ENCODE measurements at regions not wholly inside any gene's neighbourhood (a gene's known extent, or its start where the extent isn't known, plus 50 kb on each side); places are given as distances from the start of the nearest gene placed in this dataset.

GRCh38 chr3:16051691-16052090 lies 122.8 kb upstream of the GALNT15 start:
- H3K36me3 ChIP-seq (ENCODE audit: insufficient read depth): no peaks in the 10 kb centered on the region
- H2AFZ ChIP-seq (ENCODE audit: low read depth): no peak overlapping the region
- peaks cover 3% of the 10 kb centered on the region for H3K4me1 ChIP-seq (ENCODE audit: low read depth, poor library complexity, severe bottlenecking)
- H3K4me2 ChIP-seq: no peak overlapping the region
- no peaks in the 10 kb centered on the region for H4K20me1 ChIP-seq (ENCODE audit: insufficient read depth)
- H3K27me3 ChIP-seq (ENCODE audit: insufficient read depth, low read depth): no peaks in the 10 kb centered on the region
- H3K4me3 ChIP-seq (IDR thresholded peaks at IDR 0.05; ENCODE audit: insufficient read depth, low read depth, low read length): no peak overlapping the region
- no peak overlapping the region for H3K9ac ChIP-seq
- TF ChIP-seq CTCF (conservative IDR thresholded peaks at IDR 0.05; ENCODE audit: low read depth, low read length): no peak
- no peaks in the 10 kb centered on the region for H3K79me2 ChIP-seq (ENCODE audit: insufficient read depth, low read depth)
- no peak overlapping the region for H3K27ac ChIP-seq

GRCh38 chr3:16052964-16053363 lies 121.5 kb upstream of the GALNT15 start:
- Histone ChIP-seq H3K9ac (no peak overlapping the region), H2AFZ (ENCODE audit: low read depth) (no peak overlapping the region), H3K4me2 (no peak overlapping the region), H3K27me3 (ENCODE audit: insufficient read depth, low read depth) (no peaks in the 10 kb centered on the region), H4K20me1 (ENCODE audit: insufficient read depth) (no peaks in the 10 kb centered on the region), H3K36me3 (ENCODE audit: insufficient read depth) (no peaks in the 10 kb centered on the region), H3K27ac (no peak overlapping the region), H3K79me2 (ENCODE audit: insufficient read depth, low read depth) (no peaks in the 10 kb centered on the region), H3K4me1 (ENCODE audit: low read depth, poor library complexity, severe bottlenecking) (peaks cover 3% of the 10 kb centered on the region), H3K4me3 (IDR thresholded peaks at IDR 0.05; ENCODE audit: insufficient read depth, low read depth, low read length) (no peak overlapping the region)
- no peak for TF ChIP-seq CTCF (conservative IDR thresholded peaks at IDR 0.05; ENCODE audit: low read depth, low read length)

GRCh38 chr3:16053794-16054193 lies 120.7 kb upstream of the GALNT15 start:
- H3K4me2 ChIP-seq: no peak overlapping the region
- H3K4me1 ChIP-seq (ENCODE audit: low read depth, poor library complexity, severe bottlenecking): no peaks in the 10 kb centered on the region
- no peak for TF ChIP-seq CTCF (conservative IDR thresholded peaks at IDR 0.05; ENCODE audit: low read depth, low read length)
- H3K4me3 ChIP-seq (IDR thresholded peaks at IDR 0.05; ENCODE audit: insufficient read depth, low read depth, low read length): no peak overlapping the region
- no peak overlapping the region for H3K9ac ChIP-seq
- H2AFZ ChIP-seq (ENCODE audit: low read depth): no peak overlapping the region
- H3K27me3 ChIP-seq (ENCODE audit: insufficient read depth, low read depth): no peaks in the 10 kb centered on the region
- no peaks in the 10 kb centered on the region for H4K20me1 ChIP-seq (ENCODE audit: insufficient read depth)
- no peaks in the 10 kb centered on the region for H3K36me3 ChIP-seq (ENCODE audit: insufficient read depth)
- H3K27ac ChIP-seq: no peak overlapping the region
- no peaks in the 10 kb centered on the region for H3K79me2 ChIP-seq (ENCODE audit: insufficient read depth, low read depth)

- H4K20me1 ChIP-seq (ENCODE audit: insufficient read depth): no peaks in the 10 kb centered on the region
- H3K4me3 ChIP-seq (IDR thresholded peaks at IDR 0.05; ENCODE audit: insufficient read depth, low read depth, low read length): no peak overlapping the region
- no peaks in the 10 kb centered on the region for H3K4me1 ChIP-seq (ENCODE audit: low read depth, poor library complexity, severe bottlenecking)
- no peak overlapping the region for H3K27ac ChIP-seq
- H3K4me2 ChIP-seq: no peak overlapping the region
- no peaks in the 10 kb centered on the region for H3K79me2 ChIP-seq (ENCODE audit: insufficient read depth, low read depth)
- no peak overlapping the region for H3K9ac ChIP-seq
- no peaks in the 10 kb centered on the region for H3K36me3 ChIP-seq (ENCODE audit: insufficient read depth)
- no peak for TF ChIP-seq CTCF (conservative IDR thresholded peaks at IDR 0.05; ENCODE audit: low read depth, low read length)
- no peaks in the 10 kb centered on the region for H3K27me3 ChIP-seq (ENCODE audit: insufficient read depth, low read depth)
- no peak overlapping the region for H2AFZ ChIP-seq (ENCODE audit: low read depth)
These were observed 118.8 kb upstream of the GALNT15 start for GRCh38 chr3:16055606-16056211.
